K562 (cell line): ENCODE measurements at regions not wholly inside any gene's neighbourhood (a gene's known extent, or its start where the extent isn't known, plus 50 kb on each side); places are given as distances from the start of the nearest gene placed in this dataset.

Experiments used
- ARHGAP35 ChIP-seq: fragments of 450-650 bp; IDR thresholded peaks from 2 replicates; pipeline ENCODE4 v1.6.1; 2018; ENCODE audit not compliant: partially characterized antibody
- ARID1B ChIP-seq: fragments of 450-650 bp; IDR thresholded peaks from 2 replicates; pipeline ENCODE4 v1.6.1; 2016; ENCODE audit warnings: antibody characterized with exemption, mild to moderate bottlenecking, inconsistent platforms
- BCOR ChIP-seq: fragments of 450-650 bp; IDR thresholded peaks from 2 replicates; pipeline ENCODE4 v1.6.1; 2016
- DPF2 ChIP-seq: fragments of 450-650 bp; IDR thresholded peaks from 2 replicates; pipeline ENCODE4 v1.6.1; 2016
- EGR1 ChIP-seq: fragments of 450-650 bp; conservative IDR thresholded peaks from 2 replicates; pipeline ENCODE4 v1.6.1; 2017; ENCODE audit warnings: mild to moderate bottlenecking
- ETV1 ChIP-seq: fragments of 450-650 bp; conservative IDR thresholded peaks from 2 replicates; pipeline ENCODE4 v1.6.1; 2016; ENCODE audit warnings: missing genetic modification characterization, control low read depth, low read depth, missing compliant biosample characterization
- ID3 ChIP-seq, 2 experiments: fragments of 250-450 bp in 1 of 2; fragments of 450-650 bp in 1 of 2; sonication (Bioruptor Pico) in 1 of 2; IDR thresholded peaks; 2 replicates each; pipeline versions ENCODE4 v1.6.1 to v1.8.0; 2016 to 2021; ENCODE audit warnings: mild to moderate bottlenecking in 2 of 2, moderate library complexity in 2 of 2, missing compliant biosample characterization in 1 of 2, missing genetic modification characterization in 1 of 2
- JUND ChIP-seq, 2 experiments: IDR thresholded peaks; 2 replicates in 1 of 2; 3 replicates in 1 of 2; pipeline ENCODE4 v1.6.1; 2011; ENCODE audit warnings: borderline replicate concordance in 2 of 2, low read depth in 2 of 2, low read length in 2 of 2, improper control_type of control experiment in 1 of 2, missing biosample characterization in 1 of 2, missing genetic modification characterization in 1 of 2, missing genetic modification reagents in 1 of 2
- NFE2L1 ChIP-seq: fragments of 450-650 bp; IDR thresholded peaks from 2 replicates; pipeline ENCODE4 v1.6.1; 2016; ENCODE audit warnings: missing genetic modification characterization, low read depth, mild to moderate bottlenecking, missing compliant biosample characterization, moderate library complexity, borderline replicate concordance
- NFRKB ChIP-seq: fragments of 450-650 bp; IDR thresholded peaks from 2 replicates; pipeline ENCODE4 v1.6.1; 2016; ENCODE audit warnings: low read depth
- RBM22 ChIP-seq: fragments of 200-400 bp; formaldehyde crosslinking; IDR thresholded peaks from 2 replicates; pipeline ENCODE4 v1.6.1; 2018; ENCODE audit warnings: low read length, low read depth; ENCODE audit not compliant: poor library complexity, severe bottlenecking
- SMAD1 ChIP-seq: fragments of 150-350 bp; IDR thresholded peaks from 2 replicates; pipeline ENCODE4 v1.6.1; 2014; ENCODE audit warnings: low read length, low read depth; ENCODE audit not compliant: partially characterized antibody
- SREBF1 ChIP-seq: fragments of 150-350 bp; IDR thresholded peaks from 2 replicates; pipeline ENCODE4 v1.6.1; 2014; ENCODE audit warnings: antibody characterized with exemption, low read depth, low read length, borderline replicate concordance
- TAF7 ChIP-seq: fragments of 450-650 bp; IDR thresholded peaks from 2 replicates; pipeline ENCODE4 v1.6.1; 2016; ENCODE audit warnings: missing genetic modification characterization, missing compliant biosample characterization
- TGIF2 ChIP-seq: sonication (generic); formaldehyde crosslinking; IDR thresholded peaks from 2 replicates; pipeline ENCODE4 v1.8.1; 2022; ENCODE audit warnings: mild to moderate bottlenecking, missing genetic modification reagents, moderate library complexity
- THRB ChIP-seq: fragments of 450-650 bp; formaldehyde crosslinking; conservative IDR thresholded peaks from 2 replicates; pipeline ENCODE4 v1.4.0; 2022; ENCODE audit warnings: mild to moderate bottlenecking, missing genetic modification characterization
- XRCC3 ChIP-seq: fragments of 450-650 bp; IDR thresholded peaks from 2 replicates; pipeline ENCODE4 v1.6.1; 2017; ENCODE audit warnings: mild to moderate bottlenecking, moderate library complexity
- ZNF24 ChIP-seq: fragments of 450-650 bp; IDR thresholded peaks from 2 replicates; pipeline ENCODE4 v1.6.1; 2016
- ZNF445 ChIP-seq: fragments of 250-450 bp; sonication (Bioruptor Pico); IDR thresholded peaks from 2 replicates; pipeline ENCODE4 v1.4.0; 2020; ENCODE audit warnings: low read depth, mild to moderate bottlenecking, moderate library complexity
- ZNF696 ChIP-seq: fragments of 250-450 bp; sonication (Bioruptor Pico); conservative IDR thresholded peaks from 2 replicates; pipeline ENCODE4 v1.4.0; 2020; ENCODE audit warnings: mild to moderate bottlenecking, moderate library complexity
- ZSCAN29 ChIP-seq: fragments of 450-650 bp; IDR thresholded peaks from 2 replicates; pipeline ENCODE4 v1.6.1; 2017
- TF ChIP-seq, protein P1 (sequence below): fragments of 250-450 bp; sonication (Bioruptor Pico); IDR thresholded peaks from 2 replicates; pipeline ENCODE4 v1.5.1; 2021; ENCODE audit warnings: mild to moderate bottlenecking
- TF ChIP-seq, protein P2 (sequence below): IDR thresholded peaks from 2 replicates; pipeline ENCODE4 v1.6.1; 2016; ENCODE audit warnings: missing genetic modification characterization, missing compliant biosample characterization
- TF ChIP-seq, protein P3 (sequence below), 2 experiments: fragments of 450-650 bp in 1 of 2; sonication (generic) in 1 of 2; formaldehyde crosslinking in 1 of 2; IDR thresholded peaks in 1 of 2; conservative IDR thresholded peaks in 1 of 2; 2 replicates each; pipeline versions ENCODE4 v1.6.1 to v1.8.1; 2016 to 2023; ENCODE audit warnings: mild to moderate bottlenecking in 2 of 2, moderate library complexity in 2 of 2, inconsistent platforms in 1 of 2, missing genetic modification reagents in 1 of 2

- TF ChIP-seq, protein P1, sequence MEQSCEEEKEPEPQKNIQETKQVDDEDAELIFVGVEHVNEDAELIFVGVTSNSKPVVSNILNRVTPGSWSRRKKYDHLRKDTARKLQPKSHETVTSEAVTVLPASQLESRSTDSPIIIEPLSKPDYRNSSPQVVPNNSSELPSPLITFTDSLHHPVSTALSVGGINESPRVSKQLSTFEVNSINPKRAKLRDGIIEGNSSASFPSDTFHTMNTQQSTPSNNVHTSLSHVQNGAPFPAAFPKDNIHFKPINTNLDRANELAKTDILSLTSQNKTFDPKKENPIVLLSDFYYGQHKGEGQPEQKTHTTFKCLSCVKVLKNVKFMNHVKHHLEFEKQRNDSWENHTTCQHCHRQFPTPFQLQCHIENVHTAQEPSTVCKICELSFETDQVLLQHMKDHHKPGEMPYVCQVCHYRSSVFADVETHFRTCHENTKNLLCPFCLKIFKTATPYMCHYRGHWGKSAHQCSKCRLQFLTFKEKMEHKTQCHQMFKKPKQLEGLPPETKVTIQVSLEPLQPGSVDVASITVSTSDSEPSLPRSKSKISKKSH (CRISPR knock-in tag): no peak
- TF ChIP-seq BCOR: peak; percentile 29; the same call in 1 of the 2 replicates
- TF ChIP-seq DPF2: 0 out of 2 replicates have a peak, but pooled peaks have one; percentile 39
- no peak for TF ChIP-seq ZNF445 (CRISPR knock-in tag)
- TF ChIP-seq ZNF24: no peak
- TF ChIP-seq SREBF1: no peak
- TF ChIP-seq RBM22: no peak
- no peak for TF ChIP-seq NFRKB
- TF ChIP-seq ID3 (CRISPR knock-in tag; IDR thresholded peaks at IDR 0.05): no peak
- TF ChIP-seq ID3 (tag; IDR thresholded peaks at IDR 0.05): no peak
- no peak for TF ChIP-seq ZSCAN29
- TF ChIP-seq, protein P2, sequence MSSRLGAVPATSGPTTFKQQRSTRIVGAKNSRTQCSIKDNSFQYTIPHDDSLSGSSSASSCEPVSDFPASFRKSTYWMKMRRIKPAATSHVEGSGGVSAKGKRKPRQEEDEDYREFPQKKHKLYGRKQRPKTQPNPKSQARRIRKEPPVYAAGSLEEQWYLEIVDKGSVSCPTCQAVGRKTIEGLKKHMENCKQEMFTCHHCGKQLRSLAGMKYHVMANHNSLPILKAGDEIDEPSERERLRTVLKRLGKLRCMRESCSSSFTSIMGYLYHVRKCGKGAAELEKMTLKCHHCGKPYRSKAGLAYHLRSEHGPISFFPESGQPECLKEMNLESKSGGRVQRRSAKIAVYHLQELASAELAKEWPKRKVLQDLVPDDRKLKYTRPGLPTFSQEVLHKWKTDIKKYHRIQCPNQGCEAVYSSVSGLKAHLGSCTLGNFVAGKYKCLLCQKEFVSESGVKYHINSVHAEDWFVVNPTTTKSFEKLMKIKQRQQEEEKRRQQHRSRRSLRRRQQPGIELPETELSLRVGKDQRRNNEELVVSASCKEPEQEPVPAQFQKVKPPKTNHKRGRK (tag): no peak
- no peak for TF ChIP-seq EGR1
- no peak for TF ChIP-seq TAF7 (tag)
- TF ChIP-seq, protein P3, sequence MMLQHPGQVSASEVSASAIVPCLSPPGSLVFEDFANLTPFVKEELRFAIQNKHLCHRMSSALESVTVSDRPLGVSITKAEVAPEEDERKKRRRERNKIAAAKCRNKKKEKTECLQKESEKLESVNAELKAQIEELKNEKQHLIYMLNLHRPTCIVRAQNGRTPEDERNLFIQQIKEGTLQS (IDR thresholded peaks at IDR 0.05): peak; percentile 94
- TF ChIP-seq, protein P3 (CRISPR knock-in tag; conservative IDR thresholded peaks at IDR 0.05): no peak
- TF ChIP-seq ARHGAP35: no peak
- TF ChIP-seq TGIF2 (CRISPR knock-in tag): no peak
- no peak for TF ChIP-seq NFE2L1 (tag)
- TF ChIP-seq XRCC3: no peak
- no peak for TF ChIP-seq THRB (CRISPR knock-in tag)
- TF ChIP-seq ETV1 (tag): no peak
- no peak for TF ChIP-seq SMAD1
- no peak; the same call in 1 of the 2 replicates for TF ChIP-seq ARID1B
- no peak; the same call in 1 of the 2 replicates for TF ChIP-seq JUND (IDR thresholded peaks at IDR 0.05; ENCODE audit: borderline replicate concordance, low read depth, low read length)
- TF ChIP-seq JUND (tag; IDR thresholded peaks at IDR 0.05; ENCODE audit: borderline replicate concordance, low read depth, low read length): peak; percentile 55; the same call in 1 of the 3 replicates
- TF ChIP-seq ZNF696: no peak
Observed at GRCh38 chr6:28711788-28712341, 186.2 kb downstream of the GPX5 start (continued).
